ENCODE measurements at regions not wholly inside any gene's neighbourhood (a gene's known extent, or its start where the extent isn't known, plus 50 kb on each side); places are given as distances from the start of the nearest gene placed in this dataset.

DNA sequence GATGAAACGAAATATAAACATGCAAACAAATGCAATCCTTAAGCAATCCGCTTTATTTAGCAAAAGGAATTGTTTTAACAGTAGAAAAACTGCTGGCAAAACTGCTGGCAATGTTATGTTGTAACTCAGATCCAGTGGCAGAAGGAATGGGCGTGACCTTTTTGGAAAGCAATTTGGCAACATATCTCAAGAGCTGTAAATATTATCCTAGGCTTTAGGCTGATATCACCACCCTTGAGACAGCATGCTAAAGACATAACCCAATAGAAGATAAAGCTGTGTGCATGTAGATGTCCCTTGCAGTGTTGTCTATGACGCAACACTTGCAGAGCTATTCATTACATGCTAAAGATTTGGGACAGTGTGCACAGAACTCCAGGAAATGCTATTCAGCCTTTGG lies 138.5 kb downstream of the DICER1 start:
- no peaks in the 10 kb centered on the region for H3K27me3 Mint-ChIP-seq (ENCODE audit: unreplicated experiment)
- H3K27ac Mint-ChIP-seq (ENCODE audit: unreplicated experiment), result no peak overlapping the region
- peaks cover 4% of the 10 kb centered on the region for H3K4me1 Mint-ChIP-seq (ENCODE audit: unreplicated experiment)
- DNase-seq (ENCODE audit: extremely low spot score, unreplicated experiment), result no peak
- H3K4me3 Mint-ChIP-seq (ENCODE audit: unreplicated experiment), result no peak overlapping the region
- H3K9me3 Mint-ChIP-seq (ENCODE audit: unreplicated experiment), result peaks cover 8% of the 10 kb centered on the region
- no peak for TF ChIP-seq CTCF (IDR thresholded peaks at IDR 0.05)
- H3K36me3 Mint-ChIP-seq (ENCODE audit: unreplicated experiment), result no peaks in the 10 kb centered on the region

GRCh38 chr14:95015046-95015445 lies 142.3 kb downstream of the DICER1 start:
- Mint-ChIP-seq H3K4me1 (ENCODE audit: unreplicated experiment) (peaks cover 14% of the 10 kb centered on the region), H3K27ac (ENCODE audit: unreplicated experiment) (no peak overlapping the region), H3K9me3 (ENCODE audit: unreplicated experiment) (no peaks in the 10 kb centered on the region), H3K36me3 (ENCODE audit: unreplicated experiment) (no peaks in the 10 kb centered on the region), H3K27me3 (ENCODE audit: unreplicated experiment) (peaks cover 2% of the 10 kb centered on the region), H3K4me3 (ENCODE audit: unreplicated experiment) (no peak overlapping the region)
- no peak for DNase-seq (ENCODE audit: extremely low spot score, unreplicated experiment)
- no peak for TF ChIP-seq CTCF (IDR thresholded peaks at IDR 0.05)

DNA sequence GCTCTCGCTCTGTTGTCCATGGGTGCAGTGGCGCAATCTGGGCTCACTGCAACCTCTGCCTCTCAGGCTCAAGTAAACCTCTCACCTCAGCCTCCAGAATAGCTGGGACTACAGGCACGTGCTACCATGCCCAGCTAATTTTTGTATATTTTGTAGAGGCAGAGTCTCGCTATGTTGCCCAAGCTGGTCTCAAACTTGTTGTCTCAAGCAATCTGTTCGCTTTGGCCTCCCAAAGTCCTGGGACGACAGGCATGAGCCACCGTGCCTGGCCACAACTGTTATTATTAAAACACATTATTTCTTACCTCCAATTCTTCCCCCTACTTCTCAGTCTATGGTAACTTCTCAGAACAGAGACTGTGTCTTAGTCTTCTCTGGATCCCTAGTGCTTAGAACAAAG lies 143.3 kb downstream of the DICER1 start:
- Mint-ChIP-seq H3K4me3 (ENCODE audit: unreplicated experiment) (no peak overlapping the region), H3K27ac (ENCODE audit: unreplicated experiment) (no peak overlapping the region), H3K9me3 (ENCODE audit: unreplicated experiment) (no peaks in the 10 kb centered on the region), H3K4me1 (ENCODE audit: unreplicated experiment) (peaks cover 15% of the 10 kb centered on the region), H3K36me3 (ENCODE audit: unreplicated experiment) (no peaks in the 10 kb centered on the region), H3K27me3 (ENCODE audit: unreplicated experiment) (peaks cover 2% of the 10 kb centered on the region)
- TF ChIP-seq CTCF (IDR thresholded peaks at IDR 0.05), result no peak
- DNase-seq (ENCODE audit: extremely low spot score, unreplicated experiment), result no peak

DNA sequence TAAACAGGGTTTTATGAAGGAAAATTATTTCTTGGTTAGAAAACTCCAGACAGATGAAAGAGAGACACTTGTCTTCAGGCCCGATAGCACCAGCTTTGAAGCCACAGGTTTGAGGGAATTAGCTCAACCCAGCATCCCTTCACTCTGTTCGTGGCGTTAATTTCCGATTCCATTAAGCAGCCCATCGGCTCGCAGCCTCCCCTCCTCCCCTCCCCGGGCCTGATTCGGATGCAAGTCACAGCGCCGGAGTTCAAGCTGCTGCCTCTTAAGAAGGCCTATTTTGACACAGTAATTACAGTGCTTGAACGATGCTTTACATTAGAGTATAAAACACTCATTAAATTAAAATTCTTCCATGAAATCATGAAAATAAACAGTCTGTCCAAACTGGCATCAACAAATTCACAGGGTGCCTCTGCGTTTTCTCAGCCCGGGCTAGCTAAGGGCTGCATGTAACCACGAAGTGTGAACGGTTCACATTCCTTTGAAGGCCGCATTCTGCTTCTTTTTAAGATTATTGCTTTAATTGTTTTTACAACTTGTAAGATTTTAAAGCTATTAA lies 145.8 kb downstream of the DICER1 start:
- no peak for TF ChIP-seq CTCF (IDR thresholded peaks at IDR 0.05)
- Mint-ChIP-seq H3K4me3 (ENCODE audit: unreplicated experiment) (no peak overlapping the region), H3K9me3 (ENCODE audit: unreplicated experiment) (no peaks in the 10 kb centered on the region), H3K27me3 (ENCODE audit: unreplicated experiment) (peaks cover 2% of the 10 kb centered on the region), H3K4me1 (ENCODE audit: unreplicated experiment) (peaks cover 11% of the 10 kb centered on the region), H3K36me3 (ENCODE audit: unreplicated experiment) (no peaks in the 10 kb centered on the region), H3K27ac (ENCODE audit: unreplicated experiment) (no peak overlapping the region)
- no peak for DNase-seq (ENCODE audit: extremely low spot score, unreplicated experiment)

DNA sequence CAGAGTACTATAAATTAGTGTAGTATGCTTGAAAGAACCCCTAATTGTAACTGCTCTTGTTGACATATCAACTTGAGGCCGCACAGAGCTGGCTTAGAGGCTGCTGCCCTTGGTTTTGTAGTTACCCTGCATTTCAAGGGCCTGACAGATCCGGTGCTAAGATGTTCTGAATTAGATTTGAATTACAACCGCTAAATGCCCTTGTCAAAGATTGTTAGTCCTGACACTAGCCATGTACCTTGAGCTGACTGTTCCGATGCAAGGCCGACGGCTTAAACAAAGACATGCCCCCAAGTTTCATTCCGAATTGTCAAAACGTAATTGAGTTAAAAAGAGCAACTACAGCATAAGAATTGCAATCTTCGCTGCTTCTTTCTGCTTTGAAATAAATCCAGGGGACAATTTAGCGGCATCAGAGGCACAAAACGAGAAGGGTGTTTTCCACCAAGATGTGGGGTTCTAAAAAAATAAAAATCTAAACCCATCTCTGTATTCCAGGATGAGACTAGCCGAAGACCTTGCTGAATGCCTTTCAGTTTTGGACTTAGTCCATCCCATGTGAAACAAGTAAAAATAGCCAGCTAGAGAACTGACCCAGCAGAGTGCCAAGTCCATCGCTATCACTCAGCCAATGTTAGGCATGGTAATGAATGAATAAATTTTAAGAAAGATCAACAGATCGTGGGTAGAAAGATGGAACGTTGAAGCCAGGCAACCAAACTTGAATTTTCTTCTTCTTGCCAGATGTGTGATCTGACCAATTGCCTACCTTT lies 148.7 kb downstream of the DICER1 start:
- Mint-ChIP-seq H3K9me3 (ENCODE audit: unreplicated experiment) (no peaks in the 10 kb centered on the region), H3K4me1 (ENCODE audit: unreplicated experiment) (peaks cover 11% of the 10 kb centered on the region), H3K36me3 (ENCODE audit: unreplicated experiment) (no peaks in the 10 kb centered on the region), H3K27me3 (ENCODE audit: unreplicated experiment) (peaks cover 4% of the 10 kb centered on the region), H3K4me3 (ENCODE audit: unreplicated experiment) (no peak overlapping the region), H3K27ac (ENCODE audit: unreplicated experiment) (no peak overlapping the region)
- no peak for DNase-seq (ENCODE audit: extremely low spot score, unreplicated experiment)
- no peak for TF ChIP-seq CTCF (IDR thresholded peaks at IDR 0.05)
